ENCODE measurements at regions not wholly inside any gene's neighbourhood (a gene's known extent, or its start where the extent isn't known, plus 50 kb on each side); places are given as distances from the start of the nearest gene placed in this dataset.

GRCh38 chr3:176953106-176954060 lies 243.9 kb downstream of the TBL1XR1 start:
- TF ChIP-seq ZNF274 (IDR thresholded peaks at IDR 0.05; ENCODE audit: low read depth, low read length), result no peak
- TF ChIP-seq YY1 (IDR thresholded peaks at IDR 0.05; ENCODE audit: insufficient read depth, insufficient read length), result no peak
